ENCODE measurements at regions not wholly inside any gene's neighbourhood (a gene's known extent, or its start where the extent isn't known, plus 50 kb on each side); places are given as distances from the start of the nearest gene placed in this dataset.

DNA sequence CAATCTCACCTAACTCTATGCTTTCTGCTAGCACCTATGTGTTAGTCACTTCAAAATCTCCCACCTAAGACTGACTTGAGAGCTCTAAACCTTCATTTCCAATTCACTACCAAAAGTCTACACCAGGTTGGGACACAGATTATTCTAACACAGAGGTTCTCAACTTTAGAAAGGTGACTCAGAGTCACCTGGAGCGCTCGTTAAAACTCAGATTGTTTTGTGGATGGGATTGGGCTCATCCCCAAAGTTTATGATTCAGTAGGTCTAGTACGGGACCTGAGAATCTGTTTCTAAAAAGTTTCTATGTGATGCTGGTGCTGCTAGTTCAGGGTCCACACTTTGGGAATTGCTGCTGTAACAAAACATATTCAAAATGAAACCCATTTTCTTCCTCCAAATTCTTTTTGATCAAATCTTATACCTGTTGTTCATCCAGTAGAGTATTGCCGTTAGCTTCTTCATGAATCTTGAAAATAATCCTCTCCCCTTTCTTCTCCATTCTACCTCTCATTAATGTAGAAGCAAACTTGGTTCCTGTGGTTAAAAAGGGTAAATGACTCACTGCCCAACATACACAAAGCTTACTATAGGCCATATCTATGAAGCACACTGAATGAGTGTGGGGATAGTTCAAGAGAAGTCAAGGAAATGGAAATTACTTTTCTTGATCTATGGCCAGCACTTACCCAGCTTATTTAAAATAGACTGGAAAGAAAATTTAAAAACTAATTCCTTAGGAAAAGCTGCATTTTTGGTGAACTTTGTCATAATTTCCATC, 206.7 kb downstream of the KIF21A start:
- CTCF ChIA-PET: no interaction called here
- TF ChIP-seq EZH2 (IDR thresholded peaks at IDR 0.05; ENCODE audit: low read depth): no peak
- TF ChIP-seq, protein P1, sequence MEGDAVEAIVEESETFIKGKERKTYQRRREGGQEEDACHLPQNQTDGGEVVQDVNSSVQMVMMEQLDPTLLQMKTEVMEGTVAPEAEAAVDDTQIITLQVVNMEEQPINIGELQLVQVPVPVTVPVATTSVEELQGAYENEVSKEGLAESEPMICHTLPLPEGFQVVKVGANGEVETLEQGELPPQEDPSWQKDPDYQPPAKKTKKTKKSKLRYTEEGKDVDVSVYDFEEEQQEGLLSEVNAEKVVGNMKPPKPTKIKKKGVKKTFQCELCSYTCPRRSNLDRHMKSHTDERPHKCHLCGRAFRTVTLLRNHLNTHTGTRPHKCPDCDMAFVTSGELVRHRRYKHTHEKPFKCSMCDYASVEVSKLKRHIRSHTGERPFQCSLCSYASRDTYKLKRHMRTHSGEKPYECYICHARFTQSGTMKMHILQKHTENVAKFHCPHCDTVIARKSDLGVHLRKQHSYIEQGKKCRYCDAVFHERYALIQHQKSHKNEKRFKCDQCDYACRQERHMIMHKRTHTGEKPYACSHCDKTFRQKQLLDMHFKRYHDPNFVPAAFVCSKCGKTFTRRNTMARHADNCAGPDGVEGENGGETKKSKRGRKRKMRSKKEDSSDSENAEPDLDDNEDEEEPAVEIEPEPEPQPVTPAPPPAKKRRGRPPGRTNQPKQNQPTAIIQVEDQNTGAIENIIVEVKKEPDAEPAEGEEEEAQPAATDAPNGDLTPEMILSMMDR (conservative IDR thresholded peaks at IDR 0.05): no peak
- H3K4me2 ChIP-seq: no peak overlapping the region
- no peaks in the 10 kb centered on the region for H3K27me3 ChIP-seq (ENCODE audit: insufficient read depth, low read depth)
- no peaks in the 10 kb centered on the region for H4K20me1 ChIP-seq (ENCODE audit: insufficient read depth)
- no peaks in the 10 kb centered on the region for H3K79me2 ChIP-seq (ENCODE audit: low read depth)
- intact Hi-C loops (cut with micrococcal nuclease; ENCODE audit: unreplicated experiment): loop anchor here (5.0 kb wide), 1 partner anchor 1224 kb away; no protein-coding TSS in a partner anchor
- no peaks in the 10 kb centered on the region for H3K9me3 ChIP-seq (ENCODE audit: insufficient read depth, low read depth)
- no peaks in the 10 kb centered on the region for H3F3A ChIP-seq (ENCODE audit: insufficient read depth, low read depth)
- no TSS peak for BruUV-seq (replicated peaks)
- no peak overlapping the region for H3K4me3 ChIP-seq
- H3K9me2 ChIP-seq (ENCODE audit: insufficient read depth): no peaks in the 10 kb centered on the region
- POLR2A ChIA-PET (ENCODE audit: unreplicated experiment): no interaction called here
- no peak for DNase-seq
- no peaks in the 10 kb centered on the region for H3K4me1 ChIP-seq (replicated peaks; ENCODE audit: insufficient read depth)
- no peak overlapping the region for H2AFZ ChIP-seq
- H3K36me3 ChIP-seq (ENCODE audit: low read depth): no peaks in the 10 kb centered on the region
- H3K27ac ChIP-seq: no peak overlapping the region

DNA sequence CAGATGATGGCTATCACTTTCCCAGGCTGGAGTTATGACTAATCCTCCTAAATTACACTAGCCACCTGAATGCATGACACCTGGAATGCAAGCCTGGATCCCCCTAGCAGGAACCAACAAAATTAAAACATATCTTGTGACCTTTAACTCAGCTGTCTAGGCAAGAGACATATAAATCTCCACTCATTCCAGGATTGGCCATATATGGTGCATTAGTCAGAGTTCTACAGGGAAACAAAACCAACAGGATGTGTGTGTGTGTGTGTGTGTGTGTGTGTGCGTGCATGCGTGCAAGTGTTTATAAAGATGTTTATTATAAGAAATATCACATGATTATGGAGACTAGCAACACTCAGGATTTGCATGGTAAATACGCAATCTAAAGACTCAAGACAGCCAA, 212.8 kb downstream of the KIF21A start:
- Histone ChIP-seq H3F3A (ENCODE audit: insufficient read depth, low read depth) (no peaks in the 10 kb centered on the region), H3K27ac (no peak overlapping the region), H3K27me3 (ENCODE audit: insufficient read depth, low read depth) (no peaks in the 10 kb centered on the region), H2AFZ (no peak overlapping the region), H3K36me3 (ENCODE audit: low read depth) (no peaks in the 10 kb centered on the region), H3K4me2 (no peak overlapping the region), H3K4me3 (no peak overlapping the region), H3K79me2 (ENCODE audit: low read depth) (no peaks in the 10 kb centered on the region), H3K9me3 (ENCODE audit: insufficient read depth, low read depth) (no peaks in the 10 kb centered on the region), H4K20me1 (ENCODE audit: insufficient read depth) (no peaks in the 10 kb centered on the region), H3K9me2 (ENCODE audit: insufficient read depth) (0 out of 2 replicates have a peak, but pooled peaks cover 4% of the 10 kb centered on the region), H3K4me1 (replicated peaks; ENCODE audit: insufficient read depth) (no peaks in the 10 kb centered on the region)
- no peak for DNase-seq
- no peak for TF ChIP-seq EZH2 (IDR thresholded peaks at IDR 0.05; ENCODE audit: low read depth)
- TF ChIP-seq, protein P1 (conservative IDR thresholded peaks at IDR 0.05): no peak
- intact Hi-C loops (cut with micrococcal nuclease; ENCODE audit: unreplicated experiment): no loop called here
- ChIA-PET POLR2A (ENCODE audit: unreplicated experiment) (no interaction called here), CTCF (no interaction called here)
- no TSS peak for BruUV-seq (replicated peaks)

DNA sequence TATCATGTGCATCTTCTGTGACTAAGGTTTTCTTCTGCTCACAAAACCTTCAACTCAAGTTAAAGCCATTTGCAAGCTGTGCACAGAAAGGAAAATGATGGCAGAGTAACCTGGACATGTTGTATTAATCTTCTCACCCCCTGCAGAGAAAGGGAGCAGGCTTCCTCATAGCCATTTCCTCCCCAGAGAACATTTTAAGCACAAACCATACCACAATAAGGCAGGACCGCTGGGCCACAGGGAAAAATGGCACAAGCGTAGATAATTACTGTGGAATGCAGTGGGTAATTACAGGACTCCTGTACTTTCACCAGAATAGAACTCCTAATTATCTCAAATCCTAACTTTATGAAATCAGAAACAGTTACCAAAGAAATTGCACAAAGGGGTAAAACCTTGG, 215.7 kb downstream of the KIF21A start:
- Histone ChIP-seq H2AFZ (no peak overlapping the region), H3K9me3 (ENCODE audit: insufficient read depth, low read depth) (no peaks in the 10 kb centered on the region), H3K27me3 (ENCODE audit: insufficient read depth, low read depth) (no peaks in the 10 kb centered on the region), H3K4me2 (no peak overlapping the region), H3K9me2 (ENCODE audit: insufficient read depth) (0 out of 2 replicates have a peak, but pooled peaks cover 4% of the 10 kb centered on the region), H4K20me1 (ENCODE audit: insufficient read depth) (no peaks in the 10 kb centered on the region), H3K79me2 (ENCODE audit: low read depth) (no peaks in the 10 kb centered on the region), H3K4me3 (no peak overlapping the region), H3K4me1 (replicated peaks; ENCODE audit: insufficient read depth) (no peaks in the 10 kb centered on the region), H3F3A (ENCODE audit: insufficient read depth, low read depth) (no peaks in the 10 kb centered on the region), H3K36me3 (ENCODE audit: low read depth) (no peaks in the 10 kb centered on the region), H3K27ac (no peak overlapping the region)
- CTCF ChIA-PET: no interaction called here
- POLR2A ChIA-PET (ENCODE audit: unreplicated experiment): no interaction called here
- intact Hi-C loops (cut with micrococcal nuclease; ENCODE audit: unreplicated experiment): no loop called here
- DNase-seq: no peak
- BruUV-seq (replicated peaks): no TSS peak
- TF ChIP-seq EZH2 (IDR thresholded peaks at IDR 0.05; ENCODE audit: low read depth): no peak
- TF ChIP-seq, protein P1 (conservative IDR thresholded peaks at IDR 0.05): no peak
